ENCODE measurements at regions not wholly inside any gene's neighbourhood (a gene's known extent, or its start where the extent isn't known, plus 50 kb on each side); places are given as distances from the start of the nearest gene placed in this dataset.

- TF ChIP-seq CTCF (IDR thresholded peaks at IDR 0.05; ENCODE audit: poor library complexity) (no peak), EZH2 (IDR thresholded peaks at IDR 0.05; ENCODE audit: borderline replicate concordance) (no peak), EZH2phosphoT487 (IDR thresholded peaks at IDR 0.05; ENCODE audit: low read depth, severe bottlenecking, unreplicated experiment) (no peak)
Measured at GRCh38 chr2:6228251-6228650, 536.1 kb downstream of the SOX11 start.

Measured in hepatocyte (in vitro differentiated cells).